SKM-1 treated with dmso at 0.1 percent for 144 hours (cell line): ENCODE measurements at regions not wholly inside any gene's neighbourhood (a gene's known extent, or its start where the extent isn't known, plus 50 kb on each side); places are given as distances from the start of the nearest gene placed in this dataset.

Experiments used
- DNase-seq: peaks from one replicate; lab custom pipeline; 2025; ENCODE audit not compliant: unreplicated experiment; lab: John Stamatoyannopoulos, UW

DNA sequence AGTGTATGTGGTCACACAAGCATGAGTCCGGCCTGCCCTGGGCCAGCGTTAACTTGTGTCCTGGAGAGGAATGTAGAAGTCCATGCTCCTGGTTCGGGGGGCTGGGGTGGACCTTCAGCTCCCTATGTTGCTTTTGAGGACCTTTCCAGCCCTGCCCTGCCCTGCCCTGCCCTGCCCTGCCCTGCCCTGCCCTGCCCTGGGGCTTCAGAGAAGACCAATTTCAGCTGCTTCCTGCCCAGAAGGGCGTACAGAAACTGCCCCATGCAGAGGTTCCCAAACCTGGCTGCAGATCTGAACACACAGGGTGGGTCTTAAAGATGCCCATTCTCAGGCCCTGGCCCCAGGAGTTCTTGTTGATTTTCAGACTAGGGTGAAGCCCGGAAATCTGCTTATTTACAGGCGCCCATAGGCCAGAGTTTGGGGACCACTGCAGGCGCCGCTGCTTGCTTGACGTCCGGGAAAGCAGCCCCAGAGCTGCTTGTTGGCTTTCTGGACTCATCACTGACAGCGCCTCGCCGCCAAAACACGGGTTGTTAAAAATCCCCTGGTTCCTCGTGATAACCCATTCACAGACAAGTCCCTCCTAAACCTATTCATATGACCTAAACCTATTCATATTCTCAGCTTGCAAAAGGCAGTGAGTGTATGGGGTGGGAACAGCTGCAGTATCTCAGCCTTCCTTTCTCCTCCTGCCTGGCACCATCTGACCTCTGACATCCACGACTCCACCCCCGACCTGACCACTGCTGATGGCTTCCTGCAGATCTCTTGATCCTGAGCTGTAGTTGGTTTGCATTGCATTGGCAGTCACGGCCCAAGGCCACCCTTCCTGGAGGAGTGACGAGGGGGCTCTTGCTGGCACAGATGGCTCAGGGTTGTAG is 198.3 kb downstream of the GLI2 start:
- DNase-seq, result no peak

DNA sequence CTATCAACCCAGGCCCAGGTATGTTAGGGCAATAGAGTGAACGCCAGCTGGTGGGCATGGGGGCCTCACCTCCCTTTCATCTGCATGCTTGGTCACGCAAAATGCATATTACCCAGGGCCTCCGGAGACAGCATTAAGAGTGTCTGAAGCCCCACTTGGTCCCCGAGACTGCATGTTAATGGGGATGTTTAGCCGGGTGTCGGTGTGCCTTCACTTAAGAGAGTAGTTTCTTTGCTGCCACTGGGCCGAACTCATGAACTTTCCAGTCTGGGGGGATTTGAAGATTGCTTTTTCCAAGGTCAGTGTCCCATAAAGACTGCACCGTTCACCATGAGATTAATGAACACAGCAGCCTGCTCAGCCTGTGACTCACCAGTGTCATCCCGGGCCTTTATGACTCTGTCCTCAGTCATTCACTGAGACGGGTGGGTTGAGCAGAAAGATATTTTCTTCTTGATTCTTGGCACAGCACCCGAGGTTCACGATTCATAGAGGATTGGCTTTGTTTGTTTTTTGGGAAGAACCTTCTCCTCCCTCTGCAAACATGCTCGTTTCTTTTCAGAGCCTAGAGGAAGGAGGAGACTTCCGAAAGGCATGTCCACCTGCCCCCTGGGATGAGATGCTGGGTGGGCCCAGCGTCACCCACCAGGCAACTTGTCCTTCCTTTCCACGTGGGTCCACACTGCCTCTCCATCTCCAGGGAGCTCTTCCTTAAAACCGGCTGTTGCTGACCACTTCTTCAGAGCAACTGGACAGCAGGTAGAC is 199.1 kb downstream of the GLI2 start:
- DNase-seq, result no peak

DNA sequence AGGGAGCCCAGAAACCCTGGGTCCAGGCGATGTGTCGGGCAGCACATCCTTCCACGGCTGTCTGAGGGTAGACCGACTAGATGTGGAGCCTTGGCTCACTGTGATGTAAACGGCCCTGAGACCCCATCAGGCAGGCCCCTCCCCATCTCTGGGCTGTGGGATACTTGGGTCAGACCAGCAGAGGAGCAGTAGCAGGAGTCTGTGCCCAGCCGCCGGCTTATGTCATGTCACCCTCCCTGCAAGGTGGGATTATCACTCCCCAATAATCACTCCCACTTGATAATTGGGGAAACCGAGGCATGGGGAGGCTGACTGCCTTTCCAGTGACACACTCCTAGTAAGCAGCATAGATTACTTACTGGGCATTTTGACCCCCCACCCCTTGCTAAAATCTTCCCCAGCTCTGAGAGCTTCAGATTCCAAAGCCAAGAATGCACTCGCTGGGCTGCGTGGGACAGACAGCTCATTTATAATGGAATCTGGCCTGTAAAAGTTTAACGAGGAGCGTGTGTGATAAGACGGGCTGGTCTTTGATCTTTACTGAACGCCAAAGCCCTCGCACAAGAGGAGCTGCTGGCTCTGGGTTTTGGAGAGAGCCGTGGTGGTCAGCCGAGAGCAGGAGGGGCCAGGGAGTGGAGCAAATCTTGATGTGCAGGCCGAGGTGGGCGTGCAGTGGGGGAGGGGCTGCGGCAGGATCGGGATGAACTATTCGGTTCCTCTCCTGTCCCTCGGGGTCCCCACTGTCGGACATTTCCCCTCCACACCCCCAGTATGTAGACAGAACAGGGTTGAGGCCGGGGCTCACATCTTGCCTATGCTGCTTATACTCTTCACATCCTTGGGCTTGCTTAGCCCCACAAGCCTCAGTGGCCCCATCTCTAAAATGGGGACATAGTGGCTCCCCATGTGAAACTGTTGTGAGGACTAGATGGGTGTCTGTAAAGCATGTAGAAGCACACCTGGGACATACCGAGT is 200.0 kb downstream of the GLI2 start:
- DNase-seq, result no peak

DNA sequence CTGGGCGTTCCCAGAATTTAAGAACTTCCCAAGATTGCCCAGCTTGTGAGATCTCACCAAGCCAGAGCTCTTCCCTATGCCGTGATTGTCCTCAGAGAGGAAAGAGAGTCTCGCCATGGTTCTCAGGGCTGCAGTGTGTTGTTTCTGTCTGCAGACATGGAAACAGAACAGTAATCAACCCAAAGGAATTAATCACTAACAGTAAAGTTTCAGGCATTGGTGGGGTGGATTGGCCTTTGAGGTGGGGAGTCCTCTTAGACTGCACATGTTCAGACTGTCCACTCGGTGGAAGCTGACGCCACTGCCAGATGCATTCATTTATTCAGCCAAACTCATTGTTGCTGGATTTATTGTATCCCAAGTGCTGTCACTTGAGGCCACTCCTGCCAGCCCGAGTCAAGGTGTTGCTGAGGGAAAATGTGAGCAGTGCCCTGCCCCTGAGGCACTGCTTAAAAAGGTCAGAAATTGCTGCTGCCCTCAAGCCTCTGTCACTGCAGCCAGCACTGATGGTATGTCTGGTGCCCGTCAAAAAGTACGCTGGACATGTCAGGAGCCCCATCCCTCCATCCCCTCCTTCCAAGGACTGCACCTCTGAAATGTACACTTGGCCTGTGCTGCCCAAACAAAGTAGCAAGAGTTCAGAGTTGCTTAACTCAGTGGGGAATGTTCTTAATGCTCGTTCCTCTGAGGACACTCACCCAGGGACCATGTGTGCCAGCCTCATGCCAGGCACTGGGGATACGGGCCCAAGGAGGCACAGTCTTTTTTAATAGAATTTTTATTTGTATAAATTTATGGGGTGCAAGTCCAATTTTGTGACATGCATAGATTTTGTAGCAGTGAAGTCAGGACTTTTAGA is 201.0 kb downstream of the GLI2 start:
- no peak for DNase-seq

DNA sequence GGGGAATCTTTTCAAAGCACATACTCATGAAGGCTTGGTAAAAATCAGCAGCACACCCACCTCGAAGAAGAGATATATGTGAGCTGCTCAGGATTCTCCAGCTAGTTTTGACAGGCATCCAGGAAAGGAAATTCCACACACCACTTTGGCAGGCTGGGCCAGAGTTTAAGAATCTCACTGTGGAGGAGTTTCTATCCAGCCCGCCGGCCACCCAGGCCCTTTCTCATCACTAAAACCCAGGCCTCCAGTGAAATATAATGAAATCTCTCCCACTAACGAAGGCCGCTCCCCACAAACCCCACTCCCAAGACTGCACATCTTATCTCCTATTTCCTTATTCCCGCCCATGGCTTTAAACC is 202.0 kb downstream of the GLI2 start:
- DNase-seq, result no peak

DNA sequence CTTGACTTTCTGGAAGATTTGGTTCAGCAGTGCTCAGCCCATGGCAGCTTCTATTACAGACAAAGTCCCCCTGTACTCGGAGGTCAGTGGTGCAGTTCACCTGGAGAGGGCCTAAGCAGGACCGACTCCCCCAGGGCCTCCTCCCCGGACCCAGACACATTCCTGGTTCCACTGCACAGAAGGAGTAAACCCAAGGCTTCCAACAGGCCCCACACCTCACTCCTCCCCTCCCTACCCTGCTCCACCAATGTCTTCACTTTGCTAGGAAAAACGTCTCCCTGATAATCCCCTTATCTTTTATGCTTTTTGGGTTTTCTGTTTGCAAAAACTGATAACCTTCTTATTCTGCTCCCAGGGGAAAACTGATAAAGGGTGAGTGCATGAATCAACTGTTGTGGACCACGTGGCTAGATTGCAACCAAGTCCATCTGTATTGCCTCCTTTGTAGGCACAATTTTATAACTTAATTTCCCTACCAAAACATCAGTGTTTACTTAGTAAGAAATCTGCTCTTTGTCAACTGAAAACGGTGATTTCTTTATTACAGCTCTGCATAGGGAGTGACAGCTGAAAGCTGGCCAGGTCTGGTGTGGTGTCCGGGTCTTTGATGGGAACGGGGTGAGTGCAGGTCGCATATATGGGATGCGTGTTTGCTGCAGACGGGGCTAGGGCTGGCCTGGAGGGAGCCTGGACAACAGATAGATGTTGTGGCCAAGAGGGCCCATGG is 202.5 kb downstream of the GLI2 start:
- no peak for DNase-seq

DNA sequence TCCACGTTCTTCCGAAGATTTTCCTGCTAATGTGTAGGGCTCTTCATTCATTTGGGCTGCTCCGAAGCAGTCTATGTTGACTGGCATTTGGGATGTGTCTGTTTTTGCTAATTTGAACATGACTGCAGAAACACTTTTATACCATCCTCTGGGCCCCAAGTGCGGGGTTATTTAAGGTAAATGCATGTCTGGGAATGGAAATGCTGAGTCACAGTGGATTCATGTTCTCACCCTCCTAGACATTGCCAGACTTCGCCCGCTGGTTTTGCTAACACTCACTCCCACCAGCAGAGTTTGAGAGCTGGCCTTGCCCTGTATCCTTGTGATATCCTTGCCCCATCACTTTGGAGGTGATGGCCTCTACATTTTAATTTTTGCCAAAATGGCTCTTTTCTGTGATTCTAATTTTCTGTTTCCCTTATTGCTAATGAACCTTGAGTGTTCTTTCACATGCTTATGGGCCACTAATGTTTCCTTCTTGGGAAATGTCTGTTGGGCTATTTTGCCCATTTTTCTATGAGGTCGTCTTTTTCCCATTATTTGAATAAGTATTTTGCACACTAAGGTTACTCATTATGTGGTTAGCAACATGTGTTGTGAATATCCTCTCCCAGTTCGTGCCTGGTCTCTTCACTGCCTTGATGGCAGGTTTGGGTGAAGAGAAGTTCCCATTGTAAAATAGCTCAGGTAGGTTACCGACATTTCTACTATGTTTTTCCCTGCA is 204.1 kb downstream of the GLI2 start:
- no peak for DNase-seq

DNA sequence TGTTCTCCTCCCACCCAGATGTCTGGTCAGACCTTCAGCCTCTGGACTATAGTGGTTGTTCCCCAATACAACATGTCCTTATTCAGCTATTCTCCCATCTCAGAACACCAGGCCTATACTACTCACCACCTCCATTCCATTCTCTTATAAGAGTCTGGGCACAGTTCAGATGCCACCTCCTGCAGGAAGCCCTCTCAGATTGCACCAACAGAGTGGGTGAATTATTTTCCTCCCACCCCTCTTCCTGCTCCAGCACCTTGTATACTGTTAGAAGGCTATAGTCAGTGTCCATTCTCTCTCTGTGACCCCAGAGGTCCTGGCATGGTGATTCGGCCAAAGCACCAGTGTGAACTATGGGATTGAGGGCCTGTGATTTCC is 204.6 kb downstream of the GLI2 start:
- DNase-seq, result no peak

DNA sequence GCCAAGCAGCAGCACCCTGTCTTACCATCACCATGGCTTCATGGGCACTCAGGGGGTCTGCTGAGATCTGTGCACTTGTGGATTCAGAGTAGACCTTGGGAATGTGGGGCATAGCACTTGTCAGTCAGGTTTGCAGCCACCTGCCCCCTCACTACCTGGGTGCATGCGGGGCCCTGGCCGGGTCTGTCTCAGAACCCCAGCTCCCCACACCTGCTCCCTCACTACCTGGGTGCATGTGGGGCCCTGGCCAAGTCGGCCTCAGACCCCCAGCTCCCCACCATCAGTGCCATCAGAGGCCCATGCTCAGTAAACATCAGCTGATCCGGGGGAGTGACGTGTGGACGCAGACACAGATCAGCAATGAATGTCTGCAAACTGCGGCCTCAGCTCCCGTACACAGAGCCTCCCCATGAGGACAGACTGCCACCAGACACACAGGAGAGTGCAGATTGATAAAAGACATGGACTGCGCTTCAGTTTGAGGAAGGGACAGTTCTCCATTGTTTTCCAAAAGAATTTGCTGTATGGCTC is 205.1 kb downstream of the GLI2 start:
- DNase-seq, result no peak

DNA sequence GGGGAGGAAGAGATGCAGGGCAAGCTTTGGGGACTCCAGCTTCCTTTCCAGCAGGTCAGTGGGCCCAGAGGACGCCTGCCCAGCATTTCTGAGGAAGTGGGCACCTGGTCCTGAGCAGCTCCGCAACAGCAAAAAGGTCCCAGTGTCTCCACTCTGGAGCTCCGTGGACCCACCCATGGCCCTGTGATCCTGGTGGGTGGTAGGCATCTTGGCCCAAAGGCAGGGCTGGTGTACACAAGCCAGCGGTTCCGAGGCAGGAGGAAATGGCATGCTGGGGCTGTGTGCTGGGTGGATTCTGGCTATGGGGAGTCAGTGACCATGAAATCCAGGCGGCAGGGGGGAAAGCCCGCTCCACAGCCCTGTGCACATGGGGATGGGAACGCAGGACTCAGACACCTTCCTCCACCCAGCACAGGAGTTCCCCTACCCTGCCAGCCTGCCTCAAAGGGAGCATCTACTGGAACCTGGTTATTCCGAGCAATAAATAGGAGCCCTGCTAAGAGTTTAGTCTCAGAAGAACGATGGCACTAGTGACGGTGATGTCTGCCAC is 206.0 kb downstream of the GLI2 start:
- no peak for DNase-seq

DNA sequence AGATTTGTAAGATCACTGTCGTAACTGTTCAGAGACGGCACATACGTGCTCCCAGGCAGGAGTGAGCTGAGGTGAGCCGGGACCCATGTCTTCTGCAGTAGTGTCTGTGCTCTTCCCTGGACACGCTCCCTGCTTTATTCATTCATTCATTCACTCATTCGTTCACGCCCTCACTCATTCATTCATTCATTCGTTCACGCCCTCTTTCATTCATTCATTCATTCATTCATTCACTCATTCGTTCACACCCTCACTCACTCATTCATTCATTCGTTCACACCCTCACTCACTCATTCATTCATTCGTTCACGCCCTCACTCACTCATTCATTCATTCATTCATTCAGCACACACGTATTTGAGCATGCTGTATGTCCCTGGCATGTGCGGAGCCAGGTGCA is 207.0 kb downstream of the GLI2 start:
- no peak for DNase-seq

DNA sequence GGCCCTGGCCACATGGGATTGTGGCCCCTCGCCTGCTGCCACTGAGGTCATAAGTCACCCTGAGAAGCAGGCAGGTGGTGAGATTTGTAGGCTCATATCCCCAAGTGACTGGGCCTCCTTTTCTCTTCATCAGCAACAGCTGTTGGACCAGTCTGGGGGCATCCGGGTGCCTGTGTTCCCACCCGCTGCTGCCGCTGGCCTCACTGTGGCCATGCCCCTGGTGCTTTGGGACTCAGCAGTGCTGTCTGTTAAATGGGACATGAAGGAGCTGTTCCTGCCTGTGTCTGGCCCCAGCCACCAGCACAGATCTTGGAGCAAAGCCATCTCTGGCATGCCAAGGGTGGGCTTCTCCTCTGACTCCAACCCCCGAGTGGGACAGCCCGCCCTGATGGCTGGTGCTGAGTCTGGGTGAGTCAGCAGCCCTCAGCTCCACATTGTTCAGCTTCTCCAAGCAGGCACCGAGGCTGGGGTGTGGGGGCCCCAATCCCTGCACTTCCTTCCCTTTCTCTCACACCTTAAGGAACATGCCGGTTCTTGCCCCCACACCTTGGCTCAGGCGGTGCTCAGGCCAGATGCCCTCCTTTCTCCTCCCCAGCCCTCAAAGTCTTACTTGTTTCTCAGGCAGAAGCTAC is 207.9 kb downstream of the GLI2 start:
- DNase-seq, result no peak

DNA sequence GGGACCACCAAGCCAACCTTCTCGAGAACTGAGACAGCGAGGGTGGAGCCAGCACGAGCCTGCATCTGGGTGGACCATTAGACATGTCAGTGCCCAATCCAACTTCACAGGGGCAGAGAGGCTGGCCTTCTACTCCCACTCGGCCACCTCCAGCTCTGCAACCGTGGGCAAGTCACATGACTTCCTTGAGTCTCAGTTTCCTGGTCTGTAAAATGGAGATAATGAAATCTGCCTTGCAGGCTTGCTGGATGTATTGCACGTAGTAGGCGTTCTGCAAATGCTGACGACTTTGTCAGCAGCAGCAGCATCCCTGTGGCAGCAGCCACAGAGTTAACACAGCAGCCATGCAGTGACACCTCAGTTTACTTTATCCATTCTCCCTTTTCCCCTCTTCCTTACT is 208.9 kb downstream of the GLI2 start:
- no peak for DNase-seq

DNA sequence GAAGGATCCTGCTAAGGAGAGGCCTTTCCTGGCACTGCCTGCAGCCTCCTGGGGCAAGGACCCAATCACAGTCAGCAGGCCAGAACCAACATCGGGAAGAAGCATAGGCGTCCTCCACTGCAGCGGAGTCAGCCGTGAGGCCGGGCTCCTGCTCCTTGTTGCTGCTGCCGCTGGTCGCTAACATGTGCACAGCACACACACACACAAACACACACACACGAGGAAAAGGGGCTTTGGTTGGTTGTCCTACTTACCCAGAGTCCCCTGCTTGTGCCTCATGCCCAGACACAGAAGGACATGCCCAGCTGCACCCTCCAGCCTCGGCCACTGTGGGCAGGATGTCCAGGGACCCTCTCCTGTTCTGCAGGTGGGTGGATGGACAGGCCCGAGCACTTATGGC is 209.4 kb downstream of the GLI2 start:
- DNase-seq, result no peak

DNA sequence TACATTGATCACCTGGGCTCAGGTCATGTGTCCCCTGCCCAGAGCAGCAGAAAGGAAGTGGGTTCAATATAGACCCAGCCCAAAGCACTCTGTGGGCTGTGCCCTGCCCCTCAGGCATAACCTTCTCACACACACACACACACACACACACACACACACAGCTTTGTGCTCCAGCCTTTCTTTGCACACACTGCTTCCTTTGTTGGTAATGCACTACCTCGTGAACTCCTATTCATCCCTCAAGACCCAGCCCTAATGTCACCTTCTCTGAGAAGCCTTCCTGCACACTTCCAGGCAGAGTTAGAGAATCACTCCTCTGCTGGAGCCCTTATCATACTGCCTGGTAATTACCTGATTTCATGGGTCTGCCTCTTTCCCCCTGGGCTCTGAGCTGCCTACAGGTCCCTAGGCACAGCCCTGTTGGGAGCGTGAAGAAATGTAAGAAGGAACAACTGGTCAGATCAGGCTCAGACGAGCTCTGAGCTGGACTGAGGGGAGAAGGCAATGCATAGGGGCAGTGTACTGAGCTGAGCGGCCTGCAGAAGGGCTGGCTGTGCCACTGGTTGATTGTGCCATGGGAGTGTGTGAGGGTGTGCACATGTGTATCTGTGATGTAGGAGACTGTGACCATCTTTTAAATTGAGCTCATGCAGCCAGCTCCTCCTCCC is 210.3 kb downstream of the GLI2 start:
- DNase-seq, result no peak

DNA sequence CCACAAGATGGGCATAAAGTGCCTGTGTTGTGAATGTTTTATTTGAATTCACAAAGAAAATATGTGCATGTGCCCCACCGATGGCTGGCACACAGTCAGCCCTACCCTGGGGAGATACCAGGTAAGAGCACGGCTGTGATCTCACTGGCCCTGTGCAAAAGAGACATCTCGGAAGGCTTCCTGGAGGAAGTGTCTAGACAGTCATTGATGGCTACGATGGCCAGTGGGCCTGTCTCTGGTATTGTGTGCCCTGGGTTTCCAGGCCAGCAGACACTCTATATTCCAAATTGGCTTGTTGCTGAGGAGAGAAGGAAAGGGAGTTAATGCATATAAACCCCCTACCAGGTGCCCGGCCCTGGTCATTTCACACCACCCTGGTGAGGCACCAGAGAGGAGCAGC is 211.7 kb downstream of the GLI2 start:
- DNase-seq, result no peak

DNA sequence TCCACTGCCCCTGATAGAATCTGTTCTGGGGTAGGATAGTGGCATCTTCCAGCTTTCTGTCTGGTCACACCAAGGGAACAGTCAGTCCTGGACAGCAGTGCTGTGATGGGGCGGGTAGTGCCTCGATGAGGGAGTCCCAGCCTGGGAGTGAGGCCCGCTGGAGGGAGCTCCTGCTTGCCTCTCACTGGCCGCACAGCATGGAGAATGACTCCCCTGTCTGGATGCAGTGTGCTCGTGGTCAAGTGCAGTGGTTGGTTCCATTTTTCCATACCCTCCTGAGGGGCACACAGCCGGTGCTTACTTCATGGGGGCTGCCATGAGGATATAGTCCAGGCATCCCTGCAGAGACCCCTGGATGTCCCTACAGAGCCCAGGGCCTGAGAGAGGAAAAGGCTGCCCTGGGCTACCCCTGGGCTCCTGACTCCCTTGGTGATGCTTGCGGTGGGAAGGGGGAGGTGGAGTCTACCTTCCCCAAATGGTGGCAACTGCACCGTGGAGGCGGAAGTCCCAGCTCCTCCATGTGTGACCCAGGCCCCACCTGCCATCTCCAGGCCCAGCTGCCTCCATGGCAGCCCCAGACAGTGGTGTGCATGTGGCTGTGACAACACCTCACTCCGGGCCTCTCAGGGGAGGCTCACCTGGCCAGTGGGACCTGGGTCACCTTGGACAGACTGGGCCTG is 212.5 kb downstream of the GLI2 start:
- no peak for DNase-seq
